ENCODE measurements at regions not wholly inside any gene's neighbourhood (a gene's known extent, or its start where the extent isn't known, plus 50 kb on each side); places are given as distances from the start of the nearest gene placed in this dataset.

- no peak for ATAC-seq (ENCODE audit: low read depth)
- Mint-ChIP-seq H3K27ac (no peak overlapping the region), H3K4me3 (no peak overlapping the region), H3K27me3 (peaks cover 4% of the 10 kb centered on the region), H3K9me3 (ENCODE audit: insufficient read depth) (no peaks in the 10 kb centered on the region), H3K4me1 (no peaks in the 10 kb centered on the region)
- no peak overlapping the region for H3K9ac ChIP-seq (ENCODE audit: low read length)
- H3K27me3 ChIP-seq (replicated peaks in 1 of 4; ENCODE audit: control extremely low read depth in 1 of 4, control insufficient read depth in 3 of 4, insufficient read depth in 4 of 4, low read length in 3 of 4), result no peaks in the 10 kb centered on the region
- no peaks in the 10 kb centered on the region for H3K36me3 ChIP-seq (replicated peaks in 1 of 2; ENCODE audit: control extremely low read depth in 1 of 2, control insufficient read depth in 1 of 2, extremely low read depth in 1 of 2, insufficient read depth in 2 of 2, low read length in 1 of 2)
- no peak overlapping the region for H3K27ac ChIP-seq (ENCODE audit: low read length in 2 of 2)
- H2AFZ ChIP-seq (ENCODE audit: insufficient read depth, low read depth, low read length, poor library complexity, severe bottlenecking), result no peak overlapping the region
- intact Hi-C loops (cut with micrococcal nuclease), result no loop called here
- CTCF ChIA-PET, result no interaction called here
- no peaks in the 10 kb centered on the region for H4K20me1 ChIP-seq (ENCODE audit: control insufficient read depth, insufficient read depth, low read length, poor library complexity, severe bottlenecking)
- 88% methylated on average over 2 of the region's 2 CpGs for WGBS (ENCODE audit: insufficient coverage)
- H3K4me2 ChIP-seq (replicated peaks; ENCODE audit: low read depth, low read length, poor library complexity, severe bottlenecking), result no peak overlapping the region
- peaks cover 0 to 1% (median 0%) of the 10 kb centered on the region in 3 donors for H3K9me3 ChIP-seq (ENCODE audit: control extremely low read depth in 1 of 3, control insufficient read depth in 2 of 3, insufficient read depth in 1 of 3, low read length in 2 of 3)
- POLR2A ChIA-PET, result no interaction called here
- no peak overlapping the region for H3K4me3 ChIP-seq (ENCODE audit: control extremely low read depth in 1 of 5, extremely low read depth in 1 of 5, insufficient read depth in 1 of 5, low read depth in 2 of 5, low read length in 4 of 5)
- H3K79me2 ChIP-seq (ENCODE audit: control insufficient read depth, insufficient read depth, low read length), result no peaks in the 10 kb centered on the region
- no peaks in the 10 kb centered on the region for H3K4me1 ChIP-seq (ENCODE audit: control insufficient read depth in 2 of 2, insufficient read depth in 2 of 2, low read length in 2 of 2)
- no peak for DNase-seq
- TF ChIP-seq EZH2 (IDR thresholded peaks at IDR 0.05; ENCODE audit: borderline replicate concordance, insufficient read depth, low read depth, low read length, poor library complexity, severe bottlenecking) (no peak), CTCF (IDR thresholded peaks at IDR 0.05) (no peak)
Measured at GRCh38 chr4:54607067-54607466, 50.7 kb upstream of the KIT start.

- CTCF ChIA-PET, result no interaction called here
- TF ChIP-seq CTCF (IDR thresholded peaks at IDR 0.05) (no peak), EZH2 (IDR thresholded peaks at IDR 0.05; ENCODE audit: borderline replicate concordance, insufficient read depth, low read depth, low read length, poor library complexity, severe bottlenecking) (no peak)
Measured at GRCh38 chr4:54607521-54607920, 50.2 kb upstream of the KIT start.

More at GRCh38 chr4:54607521-54607920, 50.2 kb upstream of the KIT start:
- Mint-ChIP-seq H3K9me3 (ENCODE audit: insufficient read depth) (no peaks in the 10 kb centered on the region), H3K27me3 (peaks cover 4% of the 10 kb centered on the region), H3K27ac (no peak overlapping the region), H3K4me3 (no peak overlapping the region), H3K4me1 (no peaks in the 10 kb centered on the region)
- no peaks in the 10 kb centered on the region for H3K79me2 ChIP-seq (ENCODE audit: control insufficient read depth, insufficient read depth, low read length)
- H3K4me1 ChIP-seq (ENCODE audit: control insufficient read depth in 2 of 2, insufficient read depth in 2 of 2, low read length in 2 of 2), result no peaks in the 10 kb centered on the region
- H3K4me3 ChIP-seq (ENCODE audit: control extremely low read depth in 1 of 5, extremely low read depth in 1 of 5, insufficient read depth in 1 of 5, low read depth in 2 of 5, low read length in 4 of 5), result no peak overlapping the region
- POLR2A ChIA-PET, result no interaction called here
- H2AFZ ChIP-seq (ENCODE audit: insufficient read depth, low read depth, low read length, poor library complexity, severe bottlenecking), result no peak overlapping the region
- no peak for DNase-seq
- intact Hi-C loops (cut with micrococcal nuclease), result no loop called here
- no peaks in the 10 kb centered on the region for H3K36me3 ChIP-seq (replicated peaks in 1 of 2; ENCODE audit: control extremely low read depth in 1 of 2, control insufficient read depth in 1 of 2, extremely low read depth in 1 of 2, insufficient read depth in 2 of 2, low read length in 1 of 2)
- no peak for ATAC-seq (ENCODE audit: low read depth)
- H4K20me1 ChIP-seq (ENCODE audit: control insufficient read depth, insufficient read depth, low read length, poor library complexity, severe bottlenecking), result no peaks in the 10 kb centered on the region
- peaks cover 0 to 1% (median 0%) of the 10 kb centered on the region in 3 donors for H3K9me3 ChIP-seq (ENCODE audit: control extremely low read depth in 1 of 3, control insufficient read depth in 2 of 3, insufficient read depth in 1 of 3, low read length in 2 of 3)
- H3K9ac ChIP-seq (ENCODE audit: low read length), result no peak overlapping the region
- H3K4me2 ChIP-seq (replicated peaks; ENCODE audit: low read depth, low read length, poor library complexity, severe bottlenecking), result no peak overlapping the region
- no peaks in the 10 kb centered on the region for H3K27me3 ChIP-seq (replicated peaks in 1 of 4; ENCODE audit: control extremely low read depth in 1 of 4, control insufficient read depth in 3 of 4, insufficient read depth in 4 of 4, low read length in 3 of 4)
- H3K27ac ChIP-seq (ENCODE audit: low read length in 2 of 2), result no peak overlapping the region

Measured in B cell (primary cell).